Gastrocnemius medialis (tissue), 4 donors: ENCODE measurements at regions not wholly inside any gene's neighbourhood (a gene's known extent, or its start where the extent isn't known, plus 50 kb on each side); places are given as distances from the start of the nearest gene placed in this dataset.

ENCODE experiments used
- ATAC-seq, 2 donors: fragments of 150-250 bp; one replicate each; pipeline ENCODE4 v1.9.1; 2016
- DNase-seq, 2 donors: peaks; one replicate each; pipeline ENCODE4 v3.0.0-alpha.2; 2019
- H3K27ac ChIP-seq, 4 donors: fragments of 200-600 bp; sonication (generic); 1 replicate in 1 of 4; 2 replicates in 3 of 4; pipeline ENCODE4 v1.5.1; 2016 to 2018; ENCODE audit warnings: mild to moderate bottlenecking in 2 of 4, moderate library complexity in 1 of 4
- H3K27me3 ChIP-seq, 3 donors: fragments of 200-600 bp; sonication (generic) in 2 of 3; 1 replicate in 1 of 3; 2 replicates in 2 of 3; pipeline versions ENCODE4 v1.5.1 to v1.6.0; 2016 to 2019; ENCODE audit warnings: mild to moderate bottlenecking in 1 of 3, moderate library complexity in 1 of 3
- H3K36me3 ChIP-seq, 2 donors: fragments of 200-600 bp; sonication (generic) in 1 of 2; one replicate each; pipeline ENCODE4 v1.5.1; 2017 to 2018
- H3K4me1 ChIP-seq, 2 donors: fragments of 200-600 bp; sonication (generic) in 1 of 2; one replicate each; pipeline ENCODE4 v1.5.1; 2016 to 2017; ENCODE audit warnings: mild to moderate bottlenecking in 2 of 2
- H3K4me3 ChIP-seq, 4 donors: fragments of 200-600 bp; sonication (generic) in 3 of 4; 1 replicate in 1 of 4; 2 replicates in 3 of 4; pipeline ENCODE4 v1.5.1; 2016 to 2019; ENCODE audit warnings: mild to moderate bottlenecking in 2 of 4
- H3K9me3 ChIP-seq, 3 donors: fragments of 200-600 bp; sonication (generic) in 2 of 3; 1 replicate in 1 of 3; 2 replicates in 2 of 3; pipeline ENCODE4 v1.5.1; 2016 to 2019
- CTCF ChIP-seq, 5 experiments: fragments of 450-650 bp in 3 of 5; fragments of 200-600 bp in 2 of 5; sonication (generic) in 2 of 5; IDR thresholded peaks in 4 of 5; conservative IDR thresholded peaks in 1 of 5; 1 replicate in 4 of 5; 2 replicates in 1 of 5; pipeline ENCODE4 v1.5.1; 2016 to 2019; ENCODE audit warnings: antibody characterized with exemption in 5 of 5, mild to moderate bottlenecking in 3 of 5, moderate library complexity in 3 of 5
- POLR2A ChIP-seq, 2 donors: fragments of 450-650 bp; IDR thresholded peaks; one replicate each; pipeline ENCODE4 v1.6.1; 2017; ENCODE audit warnings: antibody characterized with exemption in 2 of 2, mild to moderate bottlenecking in 2 of 2, moderate library complexity in 2 of 2
- in situ Hi-C, 4 donors: fragments of 200-750 bp; cut with MboI; loops; one replicate each; pipeline versions ENCODE4 v1.15.0 to v1.8.0; 2017; ENCODE audit warnings: low sequenced_read_pairs in 4 of 4
- intact Hi-C: fragments of 100-400 bp; cut with DNase I; formaldehyde crosslinking; loops from one replicate; pipeline ENCODE4 v1.15.1; 2023; ENCODE audit warnings: low total_unique reads

- Histone ChIP-seq H3K36me3 (peaks cover 0 to 4% of the 10 kb centered on the region in 2 donors), H3K27me3 (no peaks in the 10 kb centered on the region), H3K4me3 (no peak overlapping the region), H3K27ac (no peak overlapping the region), H3K9me3 (no peaks in the 10 kb centered on the region), H3K4me1 (peaks cover 3 to 12% of the 10 kb centered on the region in 2 donors)
- in situ Hi-C loops (loop anchor here in 1 of 4 donors (25.0 kb wide), 1 partner anchor 208 kb away; no protein-coding TSS in a partner anchor), intact Hi-C loops (no loop called here)
- ATAC-seq (no peak), DNase-seq (no peak)
- no peak for TF ChIP-seq POLR2A (IDR thresholded peaks at IDR 0.05)
- TF ChIP-seq CTCF (IDR thresholded peaks at IDR 0.05 in 4 of 5, conservative IDR thresholded peaks at IDR 0.05 in 1 of 5): no peak
Observed at GRCh38 chr20:19895761-19896160, 121.4 kb upstream of the NAA20 start.

DNA sequence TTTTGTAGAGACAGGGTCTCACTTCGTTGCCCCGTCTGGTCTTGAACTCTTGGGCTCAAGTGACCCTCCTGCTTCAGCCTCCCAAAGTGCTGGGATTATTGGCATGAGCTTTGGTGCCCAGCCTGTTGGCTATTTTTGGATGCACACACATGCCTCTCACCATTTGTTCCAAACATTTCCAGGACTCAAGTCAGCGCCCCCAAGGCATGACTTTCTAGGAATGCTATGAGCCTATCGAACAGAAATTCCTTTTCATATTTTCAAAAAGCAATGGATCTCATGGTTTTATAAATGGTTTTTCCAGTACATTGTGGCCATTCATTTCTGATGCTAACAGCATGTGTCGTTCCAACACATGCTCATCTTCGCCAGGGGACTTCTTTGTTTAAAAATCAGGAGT is 119.3 kb upstream of the NAA20 start:
- Histone ChIP-seq H3K9me3 (no peaks in the 10 kb centered on the region), H3K4me3 (no peak overlapping the region), H3K4me1 (peaks cover 0 to 6% of the 10 kb centered on the region in 2 donors), H3K27ac (no peak overlapping the region), H3K27me3 (no peaks in the 10 kb centered on the region), H3K36me3 (peaks cover 0 to 4% of the 10 kb centered on the region in 2 donors)
- in situ Hi-C loops (loop anchor here in 1 of 4 donors (25.0 kb wide), 1 partner anchor 211 kb away; no protein-coding TSS in a partner anchor), intact Hi-C loops (no loop called here)
- DNase-seq (no peak), ATAC-seq (no peak)
- no peak for TF ChIP-seq POLR2A (IDR thresholded peaks at IDR 0.05)
- TF ChIP-seq CTCF (IDR thresholded peaks at IDR 0.05 in 4 of 5, conservative IDR thresholded peaks at IDR 0.05 in 1 of 5): no peak

DNA sequence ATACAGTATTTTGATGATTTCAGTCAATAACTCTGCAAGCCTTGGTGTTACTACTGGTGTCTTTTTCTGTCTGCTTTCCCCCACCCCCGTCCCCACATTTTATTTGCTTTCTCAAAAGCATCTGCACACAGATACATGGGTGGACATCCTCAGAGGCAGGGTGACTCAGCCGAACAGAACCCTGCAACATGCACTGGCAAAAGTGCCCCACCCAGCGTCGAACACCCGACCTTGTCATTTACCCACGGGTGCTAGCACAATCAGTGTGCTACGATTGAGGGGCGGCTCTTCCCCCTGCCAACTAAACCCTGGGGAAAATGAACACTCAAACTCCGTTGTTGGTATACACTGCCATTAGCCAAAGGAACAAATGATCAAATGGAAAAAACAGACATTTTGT is 115.9 kb upstream of the NAA20 start:
- intact Hi-C loops (no loop called here), in situ Hi-C loops (no loop called here)
- no peak overlapping the region for H3K4me3 ChIP-seq
- H3K27me3 ChIP-seq: no peaks in the 10 kb centered on the region
- no peak for DNase-seq
- TF ChIP-seq CTCF (IDR thresholded peaks at IDR 0.05 in 4 of 5, conservative IDR thresholded peaks at IDR 0.05 in 1 of 5): no peak
- peaks cover 0 to 6% of the 10 kb centered on the region in 2 donors for H3K4me1 ChIP-seq
- no peaks in the 10 kb centered on the region for H3K9me3 ChIP-seq
- H3K27ac ChIP-seq: no peak overlapping the region
- peaks cover 0 to 4% of the 10 kb centered on the region in 2 donors for H3K36me3 ChIP-seq
- no peak for ATAC-seq

DNA sequence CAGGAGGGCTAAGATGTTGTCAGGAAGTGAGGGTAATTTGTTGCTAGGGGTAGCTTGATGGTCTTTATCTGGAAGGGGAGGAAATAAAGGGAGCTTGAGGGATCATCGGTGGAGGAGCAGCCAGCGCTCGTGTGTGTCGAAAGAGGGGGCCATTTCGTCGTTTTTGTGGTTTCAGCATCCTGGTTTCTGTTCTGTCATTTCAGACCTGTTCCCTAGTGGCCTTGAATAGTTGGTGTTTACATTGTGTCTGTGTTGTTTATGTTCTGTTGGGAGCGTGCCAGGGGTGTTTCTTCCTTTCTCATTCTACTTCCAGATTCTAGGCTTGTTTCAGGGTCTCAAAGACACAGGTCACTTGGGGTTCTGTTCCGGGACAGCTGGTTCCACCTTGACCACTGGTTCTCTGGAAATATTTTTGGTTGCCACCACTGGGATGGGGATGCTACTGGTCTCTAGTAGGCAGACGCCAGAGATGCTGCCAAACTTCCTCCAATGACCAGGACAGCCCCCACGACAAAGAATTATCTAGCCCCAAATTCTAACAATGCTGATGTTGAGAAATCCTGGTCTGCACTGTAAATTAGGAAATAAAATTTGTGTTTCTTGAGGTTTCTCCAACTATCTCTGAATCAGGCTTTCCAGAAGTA is 113.9 kb upstream of the NAA20 start:
- TF ChIP-seq POLR2A (IDR thresholded peaks at IDR 0.05): no peak
- no peak for TF ChIP-seq CTCF (IDR thresholded peaks at IDR 0.05 in 4 of 5, conservative IDR thresholded peaks at IDR 0.05 in 1 of 5)
- no peaks in the 10 kb centered on the region for H3K9me3 ChIP-seq
- peaks cover 0 to 5% of the 10 kb centered on the region in 2 donors for H3K4me1 ChIP-seq
- peak overlapping the region in 2 of 4 donors; percentile 14 to 22 for H3K27ac ChIP-seq
- DNase-seq (no peak), ATAC-seq (peak in 1 of 2 donors; percentile 16)
- H3K27me3 ChIP-seq: no peaks in the 10 kb centered on the region
- no peaks in the 10 kb centered on the region for H3K36me3 ChIP-seq
- in situ Hi-C loops: no loop called here
- intact Hi-C loops: no loop called here
- H3K4me3 ChIP-seq: no peak overlapping the region
